ENCODE measurements at regions not wholly inside any gene's neighbourhood (a gene's known extent, or its start where the extent isn't known, plus 50 kb on each side); places are given as distances from the start of the nearest gene placed in this dataset.

DNA sequence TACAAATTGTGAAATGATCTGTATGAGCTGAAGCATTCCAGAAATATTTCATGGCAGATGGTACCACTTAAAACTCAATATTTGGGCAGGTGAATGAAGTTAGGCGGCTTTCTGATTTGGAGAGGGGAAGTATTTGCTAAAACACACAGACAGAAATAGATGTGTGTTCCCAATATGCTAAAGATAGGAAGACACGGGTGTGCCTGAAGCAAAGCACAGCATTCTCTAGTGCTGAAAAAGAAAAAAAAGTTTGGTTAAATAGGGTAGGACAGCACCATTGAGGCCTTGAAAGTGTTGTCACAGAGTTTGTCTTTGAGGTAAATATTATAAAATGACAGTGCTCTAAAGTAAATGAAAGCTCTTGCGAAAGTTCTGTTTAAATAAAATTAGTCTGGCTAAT lies 252.2 kb upstream of the HSF2 start:
- no peaks in the 10 kb centered on the region for H4K20me1 ChIP-seq (ENCODE audit: control insufficient read depth, insufficient read depth, low read depth, low read length)
- no peaks in the 10 kb centered on the region for H3K27me3 ChIP-seq (ENCODE audit: control insufficient read depth, low read length)
- no peaks in the 10 kb centered on the region for H3F3A ChIP-seq (ENCODE audit: control insufficient read depth, insufficient read depth)
- no peaks in the 10 kb centered on the region for H3K36me3 ChIP-seq (ENCODE audit: control insufficient read depth, low read length)
- no peaks in the 10 kb centered on the region for H3K9me3 ChIP-seq (ENCODE audit: control insufficient read depth, insufficient read depth, low read length)
- no peaks in the 10 kb centered on the region for H3K4me1 ChIP-seq (ENCODE audit: control insufficient read depth, low read length)
- no peak overlapping the region for H3K27ac ChIP-seq (ENCODE audit: low read depth, low read length)
- no peaks in the 10 kb centered on the region for H3K9me2 ChIP-seq (replicated peaks; ENCODE audit: control insufficient read depth, low read length)
- no peak overlapping the region for H3K4me3 ChIP-seq (ENCODE audit: low read length)
- no peak overlapping the region for H3K4me2 ChIP-seq (ENCODE audit: low read length)
- no peak for TF ChIP-seq EZH2phosphoT487 (IDR thresholded peaks at IDR 0.05; ENCODE audit: borderline replicate concordance, low read length)
- TF ChIP-seq, protein P1, sequence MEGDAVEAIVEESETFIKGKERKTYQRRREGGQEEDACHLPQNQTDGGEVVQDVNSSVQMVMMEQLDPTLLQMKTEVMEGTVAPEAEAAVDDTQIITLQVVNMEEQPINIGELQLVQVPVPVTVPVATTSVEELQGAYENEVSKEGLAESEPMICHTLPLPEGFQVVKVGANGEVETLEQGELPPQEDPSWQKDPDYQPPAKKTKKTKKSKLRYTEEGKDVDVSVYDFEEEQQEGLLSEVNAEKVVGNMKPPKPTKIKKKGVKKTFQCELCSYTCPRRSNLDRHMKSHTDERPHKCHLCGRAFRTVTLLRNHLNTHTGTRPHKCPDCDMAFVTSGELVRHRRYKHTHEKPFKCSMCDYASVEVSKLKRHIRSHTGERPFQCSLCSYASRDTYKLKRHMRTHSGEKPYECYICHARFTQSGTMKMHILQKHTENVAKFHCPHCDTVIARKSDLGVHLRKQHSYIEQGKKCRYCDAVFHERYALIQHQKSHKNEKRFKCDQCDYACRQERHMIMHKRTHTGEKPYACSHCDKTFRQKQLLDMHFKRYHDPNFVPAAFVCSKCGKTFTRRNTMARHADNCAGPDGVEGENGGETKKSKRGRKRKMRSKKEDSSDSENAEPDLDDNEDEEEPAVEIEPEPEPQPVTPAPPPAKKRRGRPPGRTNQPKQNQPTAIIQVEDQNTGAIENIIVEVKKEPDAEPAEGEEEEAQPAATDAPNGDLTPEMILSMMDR (IDR thresholded peaks at IDR 0.05; ENCODE audit: low read depth, low read length, poor library complexity, severe bottlenecking), result no peak
- H3K79me2 ChIP-seq (ENCODE audit: control insufficient read depth, low read length), result no peaks in the 10 kb centered on the region

DNA sequence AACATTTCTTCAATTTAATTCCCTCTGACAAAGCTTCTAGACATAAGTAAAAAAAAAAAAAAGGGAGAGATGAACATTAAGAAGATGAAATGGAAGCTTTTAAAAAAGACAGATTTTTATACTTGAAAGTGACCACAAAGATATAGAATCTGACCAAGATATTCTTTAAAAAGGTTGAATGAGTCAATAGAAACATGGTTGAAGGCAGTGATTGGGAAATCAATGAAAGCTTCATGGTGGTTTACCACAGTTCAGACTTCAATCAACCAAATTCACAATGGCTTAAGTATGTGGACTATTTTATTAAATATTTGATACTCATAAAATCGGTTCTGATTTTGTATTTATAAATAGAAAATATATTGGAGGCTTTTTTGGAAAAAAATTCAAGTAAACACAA lies 248.4 kb upstream of the HSF2 start:
- no peaks in the 10 kb centered on the region for H3K9me3 ChIP-seq (ENCODE audit: control insufficient read depth, insufficient read depth, low read length)
- H3K4me1 ChIP-seq (ENCODE audit: control insufficient read depth, low read length), result no peaks in the 10 kb centered on the region
- no peaks in the 10 kb centered on the region for H3K36me3 ChIP-seq (ENCODE audit: control insufficient read depth, low read length)
- H3K27ac ChIP-seq (ENCODE audit: low read depth, low read length), result no peak overlapping the region
- no peak overlapping the region for H3K4me2 ChIP-seq (ENCODE audit: low read length)
- TF ChIP-seq EZH2phosphoT487 (IDR thresholded peaks at IDR 0.05; ENCODE audit: borderline replicate concordance, low read length), result no peak
- TF ChIP-seq, protein P1 (IDR thresholded peaks at IDR 0.05; ENCODE audit: low read depth, low read length, poor library complexity, severe bottlenecking), result no peak
- no peaks in the 10 kb centered on the region for H3K9me2 ChIP-seq (replicated peaks; ENCODE audit: control insufficient read depth, low read length)
- H4K20me1 ChIP-seq (ENCODE audit: control insufficient read depth, insufficient read depth, low read depth, low read length), result no peaks in the 10 kb centered on the region
- H3F3A ChIP-seq (ENCODE audit: control insufficient read depth, insufficient read depth), result no peaks in the 10 kb centered on the region
- no peaks in the 10 kb centered on the region for H3K27me3 ChIP-seq (ENCODE audit: control insufficient read depth, low read length)
- no peak overlapping the region for H3K4me3 ChIP-seq (ENCODE audit: low read length)
- no peaks in the 10 kb centered on the region for H3K79me2 ChIP-seq (ENCODE audit: control insufficient read depth, low read length)

DNA sequence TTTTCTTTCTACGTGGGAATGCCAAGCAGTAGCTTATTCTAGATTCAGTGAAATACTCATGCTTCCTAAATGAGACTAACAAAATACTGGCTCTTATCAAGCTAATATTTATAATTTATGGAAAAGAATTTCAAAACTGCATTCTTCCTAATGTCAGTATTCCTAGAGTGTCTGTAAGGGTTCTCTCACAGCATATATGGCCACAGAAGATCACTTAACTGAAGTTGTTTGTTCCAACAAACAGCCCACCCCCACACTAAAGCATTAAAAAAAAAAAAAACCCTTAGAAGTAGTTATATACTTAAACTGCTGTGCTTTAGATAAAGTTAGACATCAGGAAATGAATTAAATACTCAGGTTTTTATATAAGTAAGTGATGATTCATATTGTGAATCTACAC lies 247.7 kb upstream of the HSF2 start:
- Histone ChIP-seq H3K79me2 (ENCODE audit: control insufficient read depth, low read length) (no peaks in the 10 kb centered on the region), H3K9me2 (replicated peaks; ENCODE audit: control insufficient read depth, low read length) (no peaks in the 10 kb centered on the region), H3K36me3 (ENCODE audit: control insufficient read depth, low read length) (no peaks in the 10 kb centered on the region), H3F3A (ENCODE audit: control insufficient read depth, insufficient read depth) (no peaks in the 10 kb centered on the region), H3K4me1 (ENCODE audit: control insufficient read depth, low read length) (no peaks in the 10 kb centered on the region), H3K27ac (ENCODE audit: low read depth, low read length) (no peak overlapping the region), H3K27me3 (ENCODE audit: control insufficient read depth, low read length) (no peaks in the 10 kb centered on the region), H4K20me1 (ENCODE audit: control insufficient read depth, insufficient read depth, low read depth, low read length) (no peaks in the 10 kb centered on the region), H3K4me2 (ENCODE audit: low read length) (no peak overlapping the region), H3K4me3 (ENCODE audit: low read length) (no peak overlapping the region), H3K9me3 (ENCODE audit: control insufficient read depth, insufficient read depth, low read length) (no peaks in the 10 kb centered on the region)
- no peak for TF ChIP-seq EZH2phosphoT487 (IDR thresholded peaks at IDR 0.05; ENCODE audit: borderline replicate concordance, low read length)
- TF ChIP-seq, protein P1 (IDR thresholded peaks at IDR 0.05; ENCODE audit: low read depth, low read length, poor library complexity, severe bottlenecking), result no peak

DNA sequence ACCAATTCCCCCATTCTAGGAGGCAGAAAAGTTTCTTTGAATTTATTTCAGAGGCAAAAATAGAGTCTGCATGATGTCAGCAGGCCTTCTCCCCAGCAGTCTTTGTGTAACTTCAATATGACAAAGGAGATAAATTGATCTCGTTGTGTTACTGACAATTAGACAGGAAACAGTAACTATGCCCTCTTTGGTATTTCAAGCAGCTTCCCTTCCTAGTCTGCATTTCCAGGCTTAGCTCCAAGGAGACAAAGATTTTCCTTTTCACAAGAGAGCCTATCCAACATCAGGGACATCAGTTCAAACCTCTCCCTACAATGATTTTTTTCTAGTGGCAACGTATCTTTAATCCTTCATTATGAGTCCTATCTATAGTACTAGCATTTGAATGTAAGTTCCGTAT lies 245.9 kb upstream of the HSF2 start:
- H3K4me3 ChIP-seq (ENCODE audit: low read length), result no peak overlapping the region
- no peaks in the 10 kb centered on the region for H3K27me3 ChIP-seq (ENCODE audit: control insufficient read depth, low read length)
- no peaks in the 10 kb centered on the region for H3F3A ChIP-seq (ENCODE audit: control insufficient read depth, insufficient read depth)
- H3K36me3 ChIP-seq (ENCODE audit: control insufficient read depth, low read length), result no peaks in the 10 kb centered on the region
- no peaks in the 10 kb centered on the region for H3K9me2 ChIP-seq (replicated peaks; ENCODE audit: control insufficient read depth, low read length)
- H3K79me2 ChIP-seq (ENCODE audit: control insufficient read depth, low read length), result no peaks in the 10 kb centered on the region
- H4K20me1 ChIP-seq (ENCODE audit: control insufficient read depth, insufficient read depth, low read depth, low read length), result no peaks in the 10 kb centered on the region
- TF ChIP-seq, protein P1 (IDR thresholded peaks at IDR 0.05; ENCODE audit: low read depth, low read length, poor library complexity, severe bottlenecking), result no peak
- TF ChIP-seq EZH2phosphoT487 (IDR thresholded peaks at IDR 0.05; ENCODE audit: borderline replicate concordance, low read length), result no peak
- no peaks in the 10 kb centered on the region for H3K9me3 ChIP-seq (ENCODE audit: control insufficient read depth, insufficient read depth, low read length)
- H3K4me1 ChIP-seq (ENCODE audit: control insufficient read depth, low read length), result no peaks in the 10 kb centered on the region
- H3K4me2 ChIP-seq (ENCODE audit: low read length), result no peak overlapping the region
- no peak overlapping the region for H3K27ac ChIP-seq (ENCODE audit: low read depth, low read length)

Measured in DOHH2 (cell line).